ENCODE measurements at regions not wholly inside any gene's neighbourhood (a gene's known extent, or its start where the extent isn't known, plus 50 kb on each side); places are given as distances from the start of the nearest gene placed in this dataset.

DNA sequence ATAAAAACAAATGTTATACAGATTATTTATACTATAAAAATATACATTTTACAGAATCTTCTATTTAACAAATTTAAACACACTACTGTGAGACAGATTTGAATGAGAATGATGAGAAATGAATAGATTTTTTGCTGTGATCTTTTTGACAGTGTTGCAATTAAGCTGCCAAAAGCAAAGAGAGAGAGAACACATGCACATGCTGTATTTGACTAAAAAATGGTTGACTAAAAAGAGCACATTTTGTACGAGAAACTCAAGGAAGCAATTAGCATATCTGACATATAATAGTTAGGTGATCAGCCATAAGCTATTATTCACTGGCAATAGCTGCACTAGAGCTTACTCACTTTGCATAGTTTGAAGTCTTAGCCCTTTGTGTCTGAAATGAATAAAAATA is 115.8 kb downstream of the SYT10 start:
- no peaks in the 10 kb centered on the region for H3K4me1 ChIP-seq (ENCODE audit: insufficient read depth, low read length)
- H3K9me3 ChIP-seq (ENCODE audit: insufficient read depth, low read depth, low read length) = no peaks in the 10 kb centered on the region
- H3K36me3 ChIP-seq (ENCODE audit: insufficient read depth, low read length) = no peaks in the 10 kb centered on the region
- H3K27ac ChIP-seq (ENCODE audit: low read depth, low read length) = no peak overlapping the region
- no peak overlapping the region for H3K4me3 ChIP-seq (ENCODE audit: low read length)
- H3K9ac ChIP-seq (ENCODE audit: low read depth, low read length) = no peak overlapping the region
- no peaks in the 10 kb centered on the region for H3K27me3 ChIP-seq (ENCODE audit: insufficient read depth, low read length)
- WGBS = 90% methylated on average over 1 of the region's 1 CpG

DNA sequence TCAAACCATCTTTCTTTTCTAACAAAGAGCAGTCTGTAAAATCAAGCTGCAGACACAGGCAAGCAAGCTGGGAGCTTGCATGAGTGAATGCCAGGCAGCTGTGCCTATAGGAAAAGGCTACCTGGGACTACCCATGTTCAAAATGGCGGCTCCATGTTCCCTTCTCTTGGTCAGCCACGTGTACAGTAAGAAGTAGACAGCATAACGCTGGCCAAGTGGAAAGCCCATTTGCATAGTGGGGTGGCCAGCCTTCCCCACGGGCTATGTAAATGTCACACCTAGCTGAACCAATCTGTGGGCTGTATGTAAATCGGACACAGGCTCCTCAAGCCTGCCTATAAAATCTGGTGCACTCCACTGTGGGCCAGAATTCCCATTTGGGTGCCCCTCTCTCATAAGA is 117.1 kb downstream of the SYT10 start:
- no peak overlapping the region for H3K27ac ChIP-seq (ENCODE audit: low read depth, low read length)
- H3K9ac ChIP-seq (ENCODE audit: low read depth, low read length) = no peak overlapping the region
- no peaks in the 10 kb centered on the region for H3K4me1 ChIP-seq (ENCODE audit: insufficient read depth, low read length)
- 92% methylated on average over 5 of the region's 5 CpGs for WGBS
- no peak overlapping the region for H3K4me3 ChIP-seq (ENCODE audit: low read length)
- no peaks in the 10 kb centered on the region for H3K27me3 ChIP-seq (ENCODE audit: insufficient read depth, low read length)
- H3K9me3 ChIP-seq (ENCODE audit: insufficient read depth, low read depth, low read length) = no peaks in the 10 kb centered on the region
- H3K36me3 ChIP-seq (ENCODE audit: insufficient read depth, low read length) = no peaks in the 10 kb centered on the region

DNA sequence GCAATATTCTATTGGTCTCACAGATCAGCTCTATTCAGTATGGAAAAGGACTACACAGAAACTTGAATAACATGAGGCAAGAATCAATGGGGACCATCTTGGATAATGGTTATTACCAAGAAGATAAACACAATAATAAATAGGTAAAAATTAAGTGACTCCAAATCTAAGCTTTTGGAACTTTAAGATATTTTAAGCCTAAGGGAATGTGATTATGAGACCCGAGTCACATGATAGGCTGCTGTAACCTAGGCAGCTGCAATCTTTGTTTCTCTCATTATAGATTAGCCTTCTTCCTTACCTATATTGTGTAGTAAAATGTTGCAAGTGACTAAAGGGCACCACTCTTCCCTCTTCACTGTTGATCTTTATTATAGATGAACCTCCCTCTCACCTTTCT is 121.9 kb downstream of the SYT10 start:
- no peaks in the 10 kb centered on the region for H3K9me3 ChIP-seq (ENCODE audit: insufficient read depth, low read depth, low read length)
- H3K4me1 ChIP-seq (ENCODE audit: insufficient read depth, low read length) = no peaks in the 10 kb centered on the region
- 100% methylated on average over 1 of the region's 1 CpG for WGBS
- no peak overlapping the region for H3K27ac ChIP-seq (ENCODE audit: low read depth, low read length)
- no peaks in the 10 kb centered on the region for H3K27me3 ChIP-seq (ENCODE audit: insufficient read depth, low read length)
- H3K9ac ChIP-seq (ENCODE audit: low read depth, low read length) = no peak overlapping the region
- no peak overlapping the region for H3K4me3 ChIP-seq (ENCODE audit: low read length)
- H3K36me3 ChIP-seq (ENCODE audit: insufficient read depth, low read length) = no peaks in the 10 kb centered on the region

DNA sequence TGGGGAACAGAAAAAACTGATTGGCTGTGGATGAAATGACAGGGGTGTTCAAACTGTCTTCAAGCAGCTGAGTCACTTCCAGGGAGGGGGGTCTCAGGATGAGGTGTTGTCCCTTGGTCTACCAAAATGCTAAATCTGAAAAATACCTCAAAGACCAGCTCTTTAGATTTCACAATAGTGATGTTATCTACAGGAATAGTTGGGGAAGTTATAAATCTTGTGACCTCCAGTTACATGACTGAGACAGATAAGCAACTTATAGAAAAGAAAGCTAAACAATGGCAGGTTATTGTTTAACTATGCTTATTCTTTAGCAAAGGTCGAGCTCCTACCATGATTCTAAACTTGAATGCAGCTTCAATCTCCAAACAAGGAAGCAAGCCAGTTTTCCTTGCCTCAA is 125.4 kb downstream of the SYT10 start:
- Histone ChIP-seq H3K9ac (ENCODE audit: low read depth, low read length) (no peak overlapping the region), H3K36me3 (ENCODE audit: insufficient read depth, low read length) (no peaks in the 10 kb centered on the region), H3K9me3 (ENCODE audit: insufficient read depth, low read depth, low read length) (peaks cover 11% of the 10 kb centered on the region; the same call in 1 of the 2 replicates), H3K27me3 (ENCODE audit: insufficient read depth, low read length) (no peaks in the 10 kb centered on the region), H3K27ac (ENCODE audit: low read depth, low read length) (no peak overlapping the region), H3K4me3 (ENCODE audit: low read length) (no peak overlapping the region), H3K4me1 (ENCODE audit: insufficient read depth, low read length) (no peaks in the 10 kb centered on the region)
- whole genome bisulfite sequencing = 83% methylated on average over 1 of the region's 1 CpG

DNA sequence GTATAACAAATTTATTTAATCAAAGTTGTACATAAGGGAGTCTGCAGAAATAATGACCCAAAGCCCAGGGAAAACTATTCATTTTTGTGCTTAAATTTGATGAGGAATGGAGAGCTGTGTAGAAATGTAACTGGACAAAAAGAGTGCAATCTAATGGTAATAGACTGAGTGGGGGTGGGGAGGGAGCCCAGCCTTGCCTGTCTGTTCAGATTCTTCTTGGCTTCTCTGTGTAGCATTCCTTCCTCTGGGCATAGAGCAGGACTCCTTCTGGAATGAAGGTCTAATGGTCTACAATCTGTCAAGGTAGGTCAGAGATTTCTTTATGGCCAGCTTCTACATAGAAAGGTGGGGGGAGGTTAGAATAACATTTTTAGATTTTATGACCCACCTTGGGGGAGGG is 126.1 kb downstream of the SYT10 start:
- Histone ChIP-seq H3K27me3 (ENCODE audit: insufficient read depth, low read length) (no peaks in the 10 kb centered on the region), H3K36me3 (ENCODE audit: insufficient read depth, low read length) (no peaks in the 10 kb centered on the region), H3K4me1 (ENCODE audit: insufficient read depth, low read length) (no peaks in the 10 kb centered on the region), H3K27ac (ENCODE audit: low read depth, low read length) (no peak overlapping the region), H3K9me3 (ENCODE audit: insufficient read depth, low read depth, low read length) (peaks cover 11% of the 10 kb centered on the region), H3K4me3 (ENCODE audit: low read length) (no peak overlapping the region), H3K9ac (ENCODE audit: low read depth, low read length) (no peak overlapping the region)

DNA sequence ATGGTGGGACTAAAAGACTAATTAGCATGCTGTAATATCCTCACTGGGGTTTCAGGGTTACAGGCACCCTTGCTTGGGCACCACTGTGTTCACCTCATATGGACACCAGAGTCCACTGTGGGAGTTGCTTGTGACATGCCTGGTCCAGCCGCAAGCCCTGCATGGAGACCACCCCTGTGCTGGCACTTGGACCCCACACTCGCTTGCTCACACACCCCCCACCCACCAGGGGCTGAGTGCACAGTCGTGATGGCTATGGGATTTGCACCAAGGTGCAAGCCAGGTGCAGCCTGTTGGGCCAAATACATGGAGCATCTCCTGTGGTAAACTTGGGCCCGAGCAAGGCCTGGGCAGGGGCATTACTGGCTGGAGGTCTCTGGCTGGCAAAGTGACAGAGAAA is 129.1 kb downstream of the SYT10 start:
- no peak overlapping the region for H3K4me3 ChIP-seq (ENCODE audit: low read length)
- H3K27me3 ChIP-seq (ENCODE audit: insufficient read depth, low read length) = no peaks in the 10 kb centered on the region
- H3K36me3 ChIP-seq (ENCODE audit: insufficient read depth, low read length) = no peaks in the 10 kb centered on the region
- H3K27ac ChIP-seq (ENCODE audit: low read depth, low read length) = no peak overlapping the region
- WGBS = 91% methylated on average over 4 of the region's 4 CpGs
- H3K9me3 ChIP-seq (ENCODE audit: insufficient read depth, low read depth, low read length) = peaks cover 11% of the 10 kb centered on the region
- no peaks in the 10 kb centered on the region for H3K4me1 ChIP-seq (ENCODE audit: insufficient read depth, low read length)
- no peak overlapping the region for H3K9ac ChIP-seq (ENCODE audit: low read depth, low read length)

DNA sequence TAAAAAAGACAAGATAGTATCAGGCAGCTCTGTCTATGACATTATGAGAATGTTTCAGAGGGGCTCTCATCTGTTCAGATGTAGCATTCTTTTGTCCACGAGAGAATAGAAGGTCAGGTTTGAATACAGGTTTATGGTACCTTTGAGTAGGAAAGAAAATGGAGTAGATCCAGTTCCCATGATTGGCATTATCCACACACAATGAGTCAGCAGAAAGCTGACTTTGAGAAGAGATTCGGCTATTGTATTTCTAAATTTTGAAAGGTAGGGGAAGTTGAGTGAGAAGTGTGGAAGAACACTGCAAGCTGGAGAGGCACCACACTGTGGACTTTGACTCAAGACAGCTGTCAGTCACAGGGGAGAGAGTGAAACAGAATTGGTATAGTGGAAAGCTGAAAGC is 135.4 kb downstream of the SYT10 start:
- H3K4me3 ChIP-seq (ENCODE audit: low read length) = no peak overlapping the region
- 84% methylated on average over 2 of the region's 2 CpGs for WGBS
- H3K36me3 ChIP-seq (ENCODE audit: insufficient read depth, low read length) = no peaks in the 10 kb centered on the region
- H3K27ac ChIP-seq (ENCODE audit: low read depth, low read length) = no peak overlapping the region
- H3K9ac ChIP-seq (ENCODE audit: low read depth, low read length) = no peak overlapping the region
- H3K9me3 ChIP-seq (ENCODE audit: insufficient read depth, low read depth, low read length) = no peaks in the 10 kb centered on the region; the same call in 1 of the 2 replicates
- no peaks in the 10 kb centered on the region for H3K4me1 ChIP-seq (ENCODE audit: insufficient read depth, low read length)
- H3K27me3 ChIP-seq (ENCODE audit: insufficient read depth, low read length) = no peaks in the 10 kb centered on the region

DNA sequence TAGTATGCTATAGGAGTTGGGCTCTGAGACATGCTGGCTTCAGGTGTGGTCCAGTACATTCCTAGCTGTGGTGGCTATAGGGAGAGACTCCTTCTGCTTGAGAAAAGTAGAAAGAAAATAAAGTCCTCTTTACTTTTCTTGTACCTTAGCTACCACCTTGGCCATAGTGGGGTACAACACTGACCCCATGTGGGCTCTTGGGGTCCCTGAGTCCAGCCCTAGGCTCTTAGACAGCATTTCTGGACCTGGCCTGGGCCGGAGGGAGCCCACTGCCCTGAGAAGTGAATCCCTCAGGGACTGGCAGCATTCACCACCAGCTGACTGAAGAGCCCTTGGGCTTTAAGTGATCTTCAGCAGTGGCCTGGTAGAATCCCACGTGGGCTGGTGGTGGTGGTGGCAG is 143.1 kb downstream of the SYT10 start:
- H3K4me1 ChIP-seq (ENCODE audit: insufficient read depth, low read length) = no peaks in the 10 kb centered on the region
- H3K36me3 ChIP-seq (ENCODE audit: insufficient read depth, low read length) = no peaks in the 10 kb centered on the region
- H3K27ac ChIP-seq (ENCODE audit: low read depth, low read length) = no peak overlapping the region
- no peak overlapping the region for H3K4me3 ChIP-seq (ENCODE audit: low read length)
- H3K9ac ChIP-seq (ENCODE audit: low read depth, low read length) = no peak overlapping the region
- WGBS = 79% methylated on average over 2 of the region's 2 CpGs
- no peaks in the 10 kb centered on the region for H3K9me3 ChIP-seq (ENCODE audit: insufficient read depth, low read depth, low read length)
- H3K27me3 ChIP-seq (ENCODE audit: insufficient read depth, low read length) = no peaks in the 10 kb centered on the region

DNA sequence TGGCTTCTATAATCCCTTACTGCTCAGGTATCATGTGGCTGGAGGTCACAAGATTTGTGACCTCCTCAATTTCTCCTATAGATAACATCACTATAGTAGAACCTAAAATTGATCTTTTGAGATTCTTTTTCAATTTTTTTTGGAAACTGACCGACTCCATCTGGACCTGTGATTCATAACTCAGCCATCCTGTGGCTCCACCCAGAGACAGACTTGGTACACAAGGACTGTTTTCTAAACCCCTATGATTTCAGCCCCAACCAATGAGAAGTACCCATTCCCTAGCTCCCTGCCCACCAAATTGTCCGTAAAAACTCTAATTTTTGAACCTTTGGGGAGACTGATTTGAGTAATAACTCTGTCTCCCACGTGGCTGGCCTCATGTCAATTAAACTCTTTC is 148.9 kb downstream of the SYT10 start:
- H3K27ac ChIP-seq (ENCODE audit: low read depth, low read length) = no peak overlapping the region
- no peak overlapping the region for H3K4me3 ChIP-seq (ENCODE audit: low read length)
- no peak overlapping the region for H3K9ac ChIP-seq (ENCODE audit: low read depth, low read length)
- H3K4me1 ChIP-seq (ENCODE audit: insufficient read depth, low read length) = no peaks in the 10 kb centered on the region
- no peaks in the 10 kb centered on the region for H3K36me3 ChIP-seq (ENCODE audit: insufficient read depth, low read length)
- no peaks in the 10 kb centered on the region for H3K27me3 ChIP-seq (ENCODE audit: insufficient read depth, low read length)
- H3K9me3 ChIP-seq (ENCODE audit: insufficient read depth, low read depth, low read length) = no peaks in the 10 kb centered on the region
- 78% methylated on average over 3 of the region's 3 CpGs for WGBS

DNA sequence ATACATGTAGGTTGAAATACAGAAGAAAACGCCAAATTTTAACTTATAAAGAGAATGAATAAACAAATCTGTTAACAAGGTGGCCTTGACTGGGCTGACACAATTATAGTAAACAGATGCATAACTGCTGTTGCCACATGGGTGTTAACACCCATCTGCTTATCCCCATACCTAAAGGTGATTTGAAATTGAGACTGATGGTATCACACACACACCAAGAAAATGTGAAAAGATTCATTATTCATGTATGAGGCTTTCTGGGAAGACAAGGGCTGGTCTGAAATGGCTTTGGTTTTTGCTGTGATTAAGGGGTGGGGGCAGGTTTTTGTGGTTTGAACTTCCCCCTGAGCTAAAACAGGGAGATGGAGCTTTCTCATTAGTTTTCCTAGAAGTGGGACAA is 156.6 kb downstream of the SYT10 start:
- no peak overlapping the region for H3K27ac ChIP-seq (ENCODE audit: low read depth, low read length)
- H3K4me1 ChIP-seq (ENCODE audit: insufficient read depth, low read length) = no peaks in the 10 kb centered on the region
- H3K27me3 ChIP-seq (ENCODE audit: insufficient read depth, low read length) = no peaks in the 10 kb centered on the region
- H3K9me3 ChIP-seq (ENCODE audit: insufficient read depth, low read depth, low read length) = peaks cover 29% of the 10 kb centered on the region
- no peak overlapping the region for H3K9ac ChIP-seq (ENCODE audit: low read depth, low read length)
- no CpG with 5 or more reads among the region's 1 CpG for WGBS
- no peaks in the 10 kb centered on the region for H3K36me3 ChIP-seq (ENCODE audit: insufficient read depth, low read length)
- H3K4me3 ChIP-seq (ENCODE audit: low read length) = no peak overlapping the region

DNA sequence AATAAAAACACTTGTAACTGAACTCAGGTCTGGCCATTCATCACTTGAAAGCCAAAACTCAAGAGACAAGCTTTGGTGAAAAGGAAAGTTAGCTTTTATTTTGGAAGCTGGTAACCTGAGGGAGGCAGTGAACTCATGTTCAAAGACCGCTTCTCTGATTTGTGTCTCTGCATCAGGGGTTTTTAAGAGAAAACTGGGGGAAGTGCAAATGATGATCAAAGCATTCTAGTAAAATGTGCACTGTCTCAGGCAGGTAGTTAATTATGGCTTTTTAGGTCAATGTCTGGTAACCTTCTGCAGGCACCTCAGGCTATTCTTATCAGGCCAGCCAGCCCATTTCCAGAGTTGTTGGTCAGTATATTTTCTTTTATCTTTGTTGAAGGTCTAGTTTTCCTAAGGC is 162.2 kb downstream of the SYT10 start:
- WGBS = 93% methylated on average over 1 of the region's 1 CpG
- no peak overlapping the region for H3K4me3 ChIP-seq (ENCODE audit: low read length)
- H3K9me3 ChIP-seq (ENCODE audit: insufficient read depth, low read depth, low read length) = peaks cover 41% of the 10 kb centered on the region
- H3K4me1 ChIP-seq (ENCODE audit: insufficient read depth, low read length) = no peaks in the 10 kb centered on the region
- no peaks in the 10 kb centered on the region for H3K27me3 ChIP-seq (ENCODE audit: insufficient read depth, low read length)
- no peaks in the 10 kb centered on the region for H3K36me3 ChIP-seq (ENCODE audit: insufficient read depth, low read length)
- H3K9ac ChIP-seq (ENCODE audit: low read depth, low read length) = no peak overlapping the region
- H3K27ac ChIP-seq (ENCODE audit: low read depth, low read length) = no peak overlapping the region

DNA sequence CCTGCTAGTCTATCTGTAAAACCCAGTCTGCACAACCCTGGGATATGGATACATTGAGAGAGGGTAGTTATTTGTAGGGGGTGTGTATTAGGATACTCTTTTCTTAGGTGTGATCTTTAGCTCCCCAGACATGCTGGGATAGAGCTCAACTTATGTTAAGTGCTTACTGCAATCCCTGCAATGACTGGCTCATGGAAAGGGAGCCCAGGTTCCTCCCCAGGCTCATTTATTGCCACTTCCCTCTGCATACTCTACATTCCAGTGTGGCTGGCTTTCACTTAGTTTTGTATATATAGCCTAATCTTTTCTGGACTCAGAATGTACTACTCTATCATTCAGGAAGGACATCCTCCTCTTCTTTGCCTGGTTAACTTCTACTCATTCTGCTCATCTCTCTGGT is 172.0 kb downstream of the SYT10 start:
- Histone ChIP-seq H3K9ac (ENCODE audit: low read depth, low read length) (no peak overlapping the region), H3K36me3 (ENCODE audit: insufficient read depth, low read length) (no peaks in the 10 kb centered on the region), H3K4me3 (ENCODE audit: low read length) (no peak overlapping the region), H3K4me1 (ENCODE audit: insufficient read depth, low read length) (peaks cover 8% of the 10 kb centered on the region; the same call in 1 of the 2 replicates), H3K9me3 (ENCODE audit: insufficient read depth, low read depth, low read length) (no peaks in the 10 kb centered on the region), H3K27ac (ENCODE audit: low read depth, low read length) (no peak overlapping the region), H3K27me3 (ENCODE audit: insufficient read depth, low read length) (no peaks in the 10 kb centered on the region)

Measured in HUES64 (cell line).